GM18907 (cell line): ENCODE measurements at regions not wholly inside any gene's neighbourhood (a gene's known extent, or its start where the extent isn't known, plus 50 kb on each side); places are given as distances from the start of the nearest gene placed in this dataset.

ENCODE experiments used
- ATAC-seq: cut with Tn5 transposase; IDR thresholded peaks from one replicate; pipeline ENCODE4 v1.9.1; 2021; ENCODE audit warnings: mild to moderate bottlenecking, moderate library complexity; ENCODE audit not compliant: unreplicated experiment

DNA sequence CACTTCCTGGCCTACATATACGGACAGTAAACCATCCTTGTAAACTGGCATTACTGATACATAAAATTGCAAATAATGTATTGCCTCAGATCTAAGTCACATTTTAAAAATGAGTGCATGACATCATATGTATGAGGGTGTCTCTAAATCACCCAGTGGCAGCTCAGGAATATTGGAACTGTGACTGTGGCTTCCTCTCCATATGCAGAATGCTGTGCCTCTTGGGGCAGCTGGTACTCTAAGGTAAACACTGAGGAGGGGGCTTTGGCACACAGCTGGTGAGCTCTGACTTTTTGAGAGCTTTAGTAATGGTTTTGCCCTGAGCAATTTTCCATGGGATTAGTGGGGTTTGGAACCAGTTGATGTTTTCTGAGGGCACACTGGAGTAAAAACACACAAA lies 263.7 kb downstream of the BMP4 start:
- no peak for ATAC-seq

DNA sequence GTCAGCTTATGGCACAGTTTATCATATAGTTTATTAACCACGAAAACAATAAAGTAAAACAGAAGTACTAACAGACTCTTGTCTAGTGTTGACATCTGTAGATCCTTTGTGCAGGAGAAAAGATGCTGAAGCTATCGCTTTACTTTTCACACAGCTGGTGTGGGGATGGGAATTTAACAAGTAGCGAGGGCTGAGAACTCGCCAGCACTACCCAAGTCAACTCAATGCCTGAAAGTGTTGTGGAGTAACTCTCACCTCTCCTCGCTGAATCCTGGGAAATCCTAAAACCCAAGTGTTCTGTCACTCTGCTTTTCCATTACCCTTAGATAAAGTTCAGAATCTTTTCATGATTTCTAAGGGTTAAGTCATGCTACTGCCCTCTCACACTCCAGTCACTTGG lies 264.2 kb downstream of the BMP4 start:
- ATAC-seq: no peak

DNA sequence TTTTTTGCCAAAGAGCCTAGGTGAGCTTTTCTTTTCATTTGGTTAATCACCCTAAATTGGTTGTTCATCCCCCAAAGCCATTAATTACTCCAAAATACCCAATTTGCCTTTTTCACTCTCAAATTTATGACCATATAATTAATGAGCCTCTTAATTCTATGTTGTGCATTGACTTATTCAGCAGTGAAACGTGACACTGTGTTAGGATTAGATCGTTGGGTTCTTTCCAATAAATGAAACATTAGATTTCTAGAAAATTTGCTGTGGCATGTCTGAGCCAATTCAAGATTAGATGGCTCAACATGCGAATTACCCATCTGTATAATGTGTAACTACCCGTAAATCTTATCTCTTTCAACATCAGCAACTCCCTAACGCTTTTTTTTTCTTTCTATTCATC lies 273.4 kb downstream of the BMP4 start:
- no peak for ATAC-seq

DNA sequence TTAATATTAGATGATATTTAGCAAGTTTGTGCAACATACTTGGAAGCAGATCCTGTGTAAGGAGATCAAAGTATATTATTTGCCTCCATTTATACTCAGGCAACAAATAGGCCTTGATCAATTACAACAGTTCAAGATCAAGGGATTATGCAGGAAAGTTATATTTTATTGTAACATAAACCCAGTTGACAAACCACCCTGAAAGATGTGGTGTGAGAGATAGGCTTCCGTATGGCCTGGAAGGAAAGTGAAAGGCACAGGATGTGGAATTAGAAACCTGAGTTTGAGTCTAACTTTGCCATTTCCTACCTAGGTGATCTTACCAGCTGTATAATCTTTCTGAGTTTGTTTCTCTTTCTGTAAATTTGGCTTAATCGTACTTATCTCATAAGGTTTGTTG lies 284.1 kb downstream of the BMP4 start:
- no peak for ATAC-seq

DNA sequence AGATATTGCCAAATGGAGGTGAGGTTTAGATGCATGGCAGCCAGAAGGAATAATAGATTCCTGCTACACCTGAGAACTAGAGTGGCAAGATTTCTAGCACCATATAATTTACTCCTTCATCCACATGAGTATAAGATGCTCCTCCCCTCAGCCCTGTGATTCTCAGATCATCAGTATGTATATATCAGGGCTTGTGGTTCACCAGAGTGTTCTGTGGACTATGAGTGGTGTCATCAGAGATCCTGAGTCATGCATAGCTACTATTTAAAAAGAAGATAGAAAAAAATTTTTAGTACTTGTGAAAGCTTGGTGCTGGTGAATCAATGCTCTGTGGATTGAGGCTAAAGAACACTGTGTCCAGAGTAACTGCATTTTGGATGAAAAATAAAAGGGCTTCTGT lies 285.9 kb downstream of the BMP4 start:
- no peak for ATAC-seq

DNA sequence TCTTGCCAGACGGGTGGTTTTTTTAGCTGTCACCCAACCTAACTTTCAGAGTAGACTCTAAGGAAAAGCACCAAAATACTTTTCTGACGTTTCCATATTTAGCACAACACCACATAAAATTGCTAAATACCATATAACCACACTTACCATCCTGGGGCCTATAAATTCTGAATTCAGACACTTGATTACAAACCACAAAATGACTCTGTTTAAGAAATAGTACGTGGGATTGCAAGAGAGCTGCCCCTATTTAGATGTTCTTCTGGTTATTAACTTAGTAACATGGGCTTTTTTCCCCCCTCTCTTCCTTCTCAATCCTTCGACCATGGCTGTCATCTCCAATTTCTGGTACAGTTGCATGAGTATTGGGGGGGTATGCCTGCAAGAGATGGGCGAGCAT lies 287.7 kb downstream of the BMP4 start:
- ATAC-seq: no peak

DNA sequence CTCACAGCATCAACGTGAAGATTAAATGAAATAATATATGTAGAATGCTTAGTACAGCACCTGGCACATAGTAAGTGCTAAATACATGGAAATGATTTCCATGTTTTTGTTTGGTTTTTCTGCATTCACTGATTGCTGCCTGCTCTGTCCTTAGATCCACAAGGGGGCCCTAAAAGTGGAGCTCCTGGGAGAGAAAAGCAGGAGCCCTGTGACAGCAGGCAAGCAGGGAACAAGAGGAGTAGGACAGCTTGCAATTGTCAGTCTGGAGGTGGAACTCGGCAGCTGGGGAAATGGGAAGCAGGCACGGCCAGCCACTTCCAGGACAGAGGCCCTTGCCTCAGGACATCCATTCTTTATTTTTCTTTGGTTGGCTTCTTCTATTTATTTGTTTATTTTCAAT lies 292.9 kb downstream of the BMP4 start:
- ATAC-seq: no peak

DNA sequence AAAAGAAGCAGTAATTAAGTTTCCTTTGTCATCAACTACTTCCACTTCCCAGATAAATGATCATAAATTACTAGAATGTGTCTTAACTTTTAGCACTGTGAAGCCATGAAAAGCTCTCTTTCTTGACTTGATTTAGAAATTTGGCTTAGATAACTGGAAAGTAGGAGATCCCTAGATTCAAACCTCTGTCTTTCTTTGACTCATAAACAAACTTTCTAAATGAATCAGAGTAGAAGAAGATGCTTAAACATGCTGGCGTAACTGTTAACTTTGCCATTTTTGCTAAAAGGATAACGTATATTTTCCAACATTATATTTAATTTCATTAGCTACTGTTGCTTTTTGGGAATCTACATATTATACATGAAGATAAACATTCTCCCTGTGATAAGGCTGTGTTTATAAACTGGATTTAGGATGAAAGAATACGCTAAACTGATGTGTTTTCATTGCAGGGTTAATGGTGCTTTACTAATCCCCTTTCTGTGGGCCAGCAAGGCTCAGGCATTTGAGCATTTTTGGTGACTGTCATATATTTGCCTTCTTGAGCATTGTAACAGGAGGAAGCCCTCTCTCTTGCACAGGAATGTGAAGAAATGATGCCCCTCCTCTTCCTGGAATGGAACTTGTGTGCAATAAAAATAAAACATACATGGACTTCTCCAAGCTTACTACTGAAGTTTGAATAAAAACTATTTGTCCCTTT lies 301.4 kb downstream of the BMP4 start:
- ATAC-seq: no peak

DNA sequence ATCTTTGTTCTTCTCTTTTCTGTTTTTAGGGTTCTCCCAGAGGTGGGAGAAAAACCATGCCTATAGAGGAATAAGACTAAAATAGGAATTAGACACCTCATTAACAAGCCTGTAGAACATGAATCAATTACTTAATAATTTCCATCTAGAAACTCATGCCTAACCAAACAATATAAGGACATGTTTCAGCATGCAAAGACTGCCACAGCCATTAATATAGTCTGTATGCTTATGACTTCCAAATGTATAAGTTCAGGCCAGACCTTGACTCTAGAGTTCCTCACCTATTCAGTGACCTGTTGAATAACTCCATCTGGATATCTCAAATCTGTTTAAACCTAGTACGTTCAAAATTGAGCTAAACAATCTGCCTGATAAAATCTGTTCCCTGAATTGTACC lies 304.6 kb downstream of the BMP4 start:
- no peak for ATAC-seq

DNA sequence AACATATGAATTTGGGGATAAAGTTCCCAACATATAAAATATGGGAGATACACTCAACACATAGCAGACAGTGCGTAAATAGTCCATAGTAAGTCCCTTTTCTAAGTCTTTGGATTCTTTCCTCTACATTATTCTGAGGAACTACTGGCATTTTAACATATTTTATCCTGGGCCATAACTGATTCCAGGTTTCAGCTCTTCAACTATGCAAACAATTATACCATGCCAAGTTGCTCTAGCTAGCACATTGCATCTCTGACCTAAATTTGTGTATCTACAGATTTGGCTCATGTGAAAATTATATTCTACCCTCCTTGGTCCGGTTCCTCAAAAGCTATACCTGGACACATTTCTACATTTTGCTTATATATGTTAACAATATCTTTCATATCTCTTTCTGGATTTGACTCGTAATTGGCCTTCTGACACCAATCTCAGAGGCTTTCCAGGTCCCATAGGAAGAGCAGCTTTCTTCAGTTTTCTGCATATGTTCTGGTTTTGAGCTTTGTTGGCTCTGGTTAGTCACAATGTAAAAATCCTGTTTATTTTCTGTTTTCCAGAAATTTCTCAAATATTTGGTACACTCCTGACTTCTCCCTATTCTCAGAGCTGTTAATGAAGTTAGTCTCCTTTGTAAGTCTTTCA lies 305.4 kb downstream of the BMP4 start:
- ATAC-seq: no peak

DNA sequence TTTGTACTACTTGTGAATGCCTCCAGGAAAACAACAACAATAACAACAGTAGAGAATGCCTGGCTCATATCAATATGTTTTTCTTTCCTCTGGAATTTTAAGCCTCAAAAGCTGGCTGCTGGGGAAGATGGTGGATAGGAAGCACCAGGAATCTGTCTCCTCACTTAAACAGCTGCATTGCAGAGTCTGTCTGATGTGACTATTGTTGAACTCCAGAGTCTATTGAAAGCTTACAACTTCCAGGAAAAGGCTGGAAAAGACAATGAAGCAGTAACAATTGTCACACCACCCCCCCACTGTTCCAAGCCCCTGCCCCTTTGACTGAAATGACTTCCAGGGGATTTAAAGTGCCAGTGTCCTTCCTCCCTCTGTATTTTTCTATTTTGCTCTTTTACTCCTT lies 309.7 kb downstream of the BMP4 start:
- ATAC-seq: no peak

DNA sequence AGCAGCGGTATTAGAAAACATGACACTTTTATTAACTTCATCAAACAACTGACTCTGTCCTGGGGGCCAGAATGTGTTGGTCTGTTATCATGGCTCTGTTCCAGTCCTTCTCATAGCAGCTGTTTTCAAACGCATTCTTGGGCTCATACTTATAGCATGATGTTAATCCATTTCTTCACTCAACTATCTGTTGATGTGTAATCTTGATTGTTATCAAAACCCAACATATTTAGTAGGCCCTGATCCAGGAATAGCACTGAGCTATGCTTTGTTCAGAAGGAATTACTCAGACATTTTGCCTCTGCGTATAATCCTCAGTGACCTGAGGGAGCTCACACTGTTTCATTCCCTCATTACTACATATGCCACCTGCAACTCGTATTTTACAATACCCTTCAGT lies 315.9 kb downstream of the BMP4 start:
- no peak for ATAC-seq

DNA sequence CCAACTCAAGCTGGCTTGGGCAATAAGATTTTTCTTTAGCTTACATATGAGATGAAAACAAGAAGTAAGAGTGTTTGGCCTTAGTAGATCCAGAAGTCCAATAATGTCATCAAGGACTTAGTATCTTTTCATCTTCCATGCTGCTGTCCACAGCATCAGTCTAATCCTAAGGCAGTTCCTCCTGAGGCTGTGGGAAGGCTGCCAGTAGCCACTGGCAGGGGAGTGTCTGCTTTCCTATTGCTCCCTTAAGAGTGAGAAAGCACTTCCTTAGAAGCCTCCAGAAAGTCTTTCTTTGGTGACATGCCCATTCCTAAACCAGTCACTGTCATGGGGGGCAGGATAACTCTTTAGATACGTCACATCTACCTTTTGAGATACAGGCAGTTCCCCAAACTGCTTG lies 317.7 kb downstream of the BMP4 start:
- no peak for ATAC-seq

DNA sequence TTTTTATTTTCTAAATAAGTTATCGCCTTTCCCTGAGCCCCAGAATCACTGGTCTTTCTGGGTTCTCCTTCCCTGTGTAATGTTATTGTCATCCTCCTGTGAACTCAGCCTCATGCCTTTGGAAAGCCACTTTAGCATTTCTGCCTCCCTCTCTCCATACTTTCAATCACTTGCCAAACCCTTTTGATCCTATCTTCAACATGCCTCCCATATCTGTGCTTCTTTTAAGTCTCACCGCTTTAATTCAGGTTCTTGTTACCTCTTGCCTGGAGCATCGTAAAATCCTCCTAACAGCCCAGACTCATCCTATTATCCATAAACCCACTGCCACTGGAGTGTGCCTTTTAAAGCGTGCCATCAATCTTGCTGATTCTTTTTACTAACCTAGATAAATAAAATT lies 321.8 kb downstream of the BMP4 start:
- ATAC-seq: no peak

DNA sequence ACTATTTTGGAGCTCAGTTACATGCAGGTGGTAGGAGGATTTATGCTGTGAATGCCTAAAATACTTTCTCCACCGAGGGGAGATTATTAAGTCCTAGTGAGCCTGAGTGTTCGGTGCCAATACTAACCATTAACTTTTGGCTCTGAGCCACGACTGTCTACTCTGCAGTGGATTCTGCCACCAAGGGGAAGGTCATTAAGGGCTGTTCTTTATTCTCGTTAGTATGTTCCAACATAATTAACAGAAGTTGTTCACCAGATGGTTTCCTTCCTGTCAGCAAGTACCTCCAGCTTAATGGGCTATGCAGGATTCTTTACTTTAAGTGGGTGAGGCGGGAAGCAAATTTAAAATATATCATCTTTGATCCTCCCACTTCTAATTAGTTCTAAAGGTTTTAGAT lies 326.3 kb downstream of the BMP4 start:
- ATAC-seq: no peak

DNA sequence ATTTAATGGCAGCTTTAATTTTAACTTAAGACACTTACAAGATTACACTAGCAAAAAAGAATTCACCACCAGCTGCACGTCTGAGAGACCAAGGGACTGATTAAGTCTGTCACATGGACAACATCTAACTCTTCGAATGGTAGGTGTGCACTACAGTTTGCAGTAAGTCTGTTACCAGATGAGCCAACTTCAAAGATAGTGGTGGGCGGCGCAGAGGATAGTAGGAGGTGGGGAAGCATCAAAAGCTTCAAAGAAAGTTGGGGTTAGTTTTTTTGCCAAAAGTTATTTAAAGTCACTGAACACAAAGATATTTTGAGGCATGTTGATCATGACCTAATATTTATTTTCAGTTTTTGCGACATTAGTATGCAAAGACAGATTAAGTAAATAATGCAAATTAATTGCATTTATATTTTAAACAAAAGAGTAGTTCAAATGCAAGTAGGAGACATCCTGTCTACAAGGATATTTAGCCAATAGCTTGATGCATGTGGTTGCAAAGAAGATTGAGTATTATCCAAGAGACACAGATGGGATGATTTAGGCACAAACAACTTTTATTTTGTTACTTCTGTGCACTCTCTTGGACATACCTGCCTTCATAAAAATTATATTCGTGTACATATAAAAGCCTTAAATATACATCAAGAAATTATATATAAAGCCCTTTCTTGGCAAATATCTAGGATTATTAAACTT lies 327.7 kb downstream of the BMP4 start:
- no peak for ATAC-seq

DNA sequence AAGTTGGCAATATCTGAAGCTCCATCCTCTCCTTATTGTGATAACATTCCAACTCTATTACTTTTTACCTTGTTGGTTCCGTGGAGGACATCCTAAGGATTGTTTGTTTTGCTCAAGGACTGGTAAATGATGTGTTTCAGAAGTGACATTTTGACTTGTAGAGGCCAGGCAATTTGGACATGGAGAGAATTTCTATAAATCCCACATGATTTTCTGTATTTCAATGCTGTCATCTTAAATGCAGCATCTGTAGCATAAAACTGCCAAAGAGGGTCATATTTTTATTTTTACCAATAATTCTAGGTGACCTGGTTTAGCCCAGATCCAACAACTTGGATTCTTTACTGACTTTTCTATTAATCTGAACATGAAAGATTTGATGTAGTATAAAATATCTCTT lies 328.4 kb downstream of the BMP4 start:
- no peak for ATAC-seq

DNA sequence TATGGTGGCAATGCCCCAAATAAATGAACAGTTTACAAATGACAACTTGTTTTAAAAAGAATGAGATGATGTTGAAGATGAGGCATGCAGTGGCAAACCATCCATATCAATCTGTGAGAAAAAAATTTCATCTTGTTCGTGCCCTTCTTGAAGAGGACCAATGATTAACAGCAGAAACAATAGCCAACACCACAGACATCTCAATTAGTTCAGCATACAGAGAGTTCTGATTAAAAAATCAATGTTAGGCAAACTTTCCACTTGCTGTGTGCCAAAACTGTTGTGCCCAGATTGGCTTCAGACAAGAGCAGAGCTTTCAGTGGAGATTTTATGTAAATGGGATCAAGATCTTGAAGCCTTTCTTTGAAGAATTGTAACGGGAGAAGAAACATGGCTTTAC lies 329.9 kb downstream of the BMP4 start:
- ATAC-seq: no peak

DNA sequence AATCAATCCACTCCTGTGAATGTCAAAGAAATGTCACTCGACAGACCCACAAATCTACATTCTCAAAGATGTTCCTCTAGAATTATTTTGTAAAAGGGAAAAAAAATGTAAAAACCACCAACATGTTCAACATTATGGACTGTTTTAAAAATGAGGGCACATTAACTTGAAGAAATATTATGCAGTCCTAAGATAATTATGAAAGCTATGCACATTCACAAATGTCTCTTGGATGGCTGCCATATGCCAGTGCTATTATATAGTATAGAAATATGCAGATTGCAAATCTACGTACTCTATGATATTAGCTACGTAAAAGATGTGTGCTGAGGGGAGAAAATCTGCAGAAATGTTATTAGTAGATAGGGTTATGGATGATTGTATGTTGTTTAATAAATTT lies 334.2 kb downstream of the BMP4 start:
- no peak for ATAC-seq

DNA sequence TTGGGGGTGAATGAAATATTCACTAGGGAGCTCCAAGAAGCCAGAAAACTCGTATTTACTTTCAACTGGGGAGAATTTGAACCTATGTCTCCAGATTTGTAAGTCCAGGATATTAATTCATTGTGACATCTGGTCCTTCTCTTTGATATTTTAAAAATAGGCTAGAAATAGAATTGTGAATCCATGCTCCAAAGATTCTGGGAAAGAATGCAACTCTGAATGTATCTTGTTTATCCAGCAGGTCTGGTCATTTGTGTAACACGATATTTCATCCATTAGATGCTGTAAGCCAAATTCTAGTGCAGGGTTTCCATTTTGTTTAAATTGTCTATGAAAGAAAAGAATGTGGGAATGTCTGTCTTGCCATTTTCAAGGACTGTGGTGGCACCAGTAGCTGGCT lies 334.7 kb downstream of the BMP4 start:
- ATAC-seq: no peak

DNA sequence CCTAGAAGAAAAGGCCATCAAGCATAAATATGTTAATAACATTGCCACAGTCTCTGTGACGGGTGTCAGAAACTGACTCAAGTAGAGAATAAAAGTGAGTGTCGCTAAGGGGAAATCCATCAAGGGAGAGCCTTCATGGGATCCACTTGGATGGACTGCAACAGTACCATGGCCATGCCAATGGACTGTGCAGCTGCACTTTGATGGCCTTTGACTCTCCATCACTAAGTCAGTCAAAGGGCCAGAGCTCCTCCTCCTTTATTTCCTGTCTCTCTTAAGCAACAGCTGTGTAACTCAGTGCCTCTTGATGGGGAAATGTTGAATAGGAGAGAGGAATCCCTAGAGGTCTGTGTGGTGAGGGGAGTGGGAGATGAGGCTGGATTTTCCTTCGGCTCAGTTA lies 335.2 kb downstream of the BMP4 start:
- ATAC-seq: peak; percentile 65

DNA sequence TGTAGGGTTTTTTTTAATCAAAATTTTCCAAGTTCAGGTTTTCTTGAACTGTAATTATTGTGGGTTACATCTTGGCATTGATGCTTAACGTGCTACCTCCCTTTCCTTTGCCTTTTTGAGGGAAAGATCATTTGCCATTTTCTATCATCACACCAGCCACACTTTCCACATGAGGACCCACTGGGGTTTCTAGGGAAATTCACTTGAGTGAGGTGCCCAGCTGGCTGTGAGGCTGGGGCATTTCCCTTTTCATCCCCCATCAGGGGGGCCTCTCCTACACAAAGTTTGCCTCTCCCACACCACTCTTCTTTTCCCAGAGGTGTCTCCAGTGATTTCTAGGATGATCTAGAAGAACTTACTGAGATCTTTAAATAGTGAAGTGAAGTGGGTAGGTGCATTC lies 335.7 kb downstream of the BMP4 start:
- ATAC-seq: peak; percentile 34
